ENCODE measurements at regions not wholly inside any gene's neighbourhood (a gene's known extent, or its start where the extent isn't known, plus 50 kb on each side); places are given as distances from the start of the nearest gene placed in this dataset.

DNA sequence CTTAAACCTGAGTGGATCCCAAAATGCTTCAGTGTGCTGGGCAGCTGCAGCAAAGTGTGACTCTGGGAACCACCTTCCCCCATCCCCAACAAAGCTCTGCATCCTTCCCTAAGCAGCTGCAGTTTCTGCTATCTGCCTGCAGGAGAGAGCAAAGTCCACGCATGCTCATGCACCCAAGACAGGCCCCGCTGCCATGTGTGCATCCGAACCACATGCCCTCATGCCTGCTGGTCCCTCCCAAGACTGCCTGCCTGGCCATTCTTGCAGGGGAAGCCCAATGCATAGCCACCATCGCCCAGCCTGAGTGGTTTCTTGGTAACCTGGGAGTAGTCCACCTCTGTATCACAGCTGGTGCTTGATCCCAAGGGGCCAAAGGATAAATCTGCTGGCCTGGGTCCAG, 94.3 kb upstream of the OLIG3 start:
- no peak overlapping the region for H3K27ac ChIP-seq
- H2AFZ ChIP-seq: no peak overlapping the region
- no peak overlapping the region for H3K4me2 ChIP-seq (ENCODE audit: low read length)
- H3K36me3 ChIP-seq (ENCODE audit: control insufficient read depth, insufficient read depth, low read length): no peaks in the 10 kb centered on the region
- TF ChIP-seq, protein P1, sequence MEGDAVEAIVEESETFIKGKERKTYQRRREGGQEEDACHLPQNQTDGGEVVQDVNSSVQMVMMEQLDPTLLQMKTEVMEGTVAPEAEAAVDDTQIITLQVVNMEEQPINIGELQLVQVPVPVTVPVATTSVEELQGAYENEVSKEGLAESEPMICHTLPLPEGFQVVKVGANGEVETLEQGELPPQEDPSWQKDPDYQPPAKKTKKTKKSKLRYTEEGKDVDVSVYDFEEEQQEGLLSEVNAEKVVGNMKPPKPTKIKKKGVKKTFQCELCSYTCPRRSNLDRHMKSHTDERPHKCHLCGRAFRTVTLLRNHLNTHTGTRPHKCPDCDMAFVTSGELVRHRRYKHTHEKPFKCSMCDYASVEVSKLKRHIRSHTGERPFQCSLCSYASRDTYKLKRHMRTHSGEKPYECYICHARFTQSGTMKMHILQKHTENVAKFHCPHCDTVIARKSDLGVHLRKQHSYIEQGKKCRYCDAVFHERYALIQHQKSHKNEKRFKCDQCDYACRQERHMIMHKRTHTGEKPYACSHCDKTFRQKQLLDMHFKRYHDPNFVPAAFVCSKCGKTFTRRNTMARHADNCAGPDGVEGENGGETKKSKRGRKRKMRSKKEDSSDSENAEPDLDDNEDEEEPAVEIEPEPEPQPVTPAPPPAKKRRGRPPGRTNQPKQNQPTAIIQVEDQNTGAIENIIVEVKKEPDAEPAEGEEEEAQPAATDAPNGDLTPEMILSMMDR (IDR thresholded peaks at IDR 0.05): no peak
- no peaks in the 10 kb centered on the region for H3K27me3 ChIP-seq (ENCODE audit: control insufficient read depth, insufficient read depth, low read length)
- H3K9me3 ChIP-seq (ENCODE audit: control insufficient read depth, low read length): peaks cover 4% of the 10 kb centered on the region
- H3K4me3 ChIP-seq (ENCODE audit: low read depth, low read length): no peak overlapping the region
- no peaks in the 10 kb centered on the region for H3K4me1 ChIP-seq
- H3K9ac ChIP-seq: no peak overlapping the region
- H3K79me2 ChIP-seq: no peaks in the 10 kb centered on the region

DNA sequence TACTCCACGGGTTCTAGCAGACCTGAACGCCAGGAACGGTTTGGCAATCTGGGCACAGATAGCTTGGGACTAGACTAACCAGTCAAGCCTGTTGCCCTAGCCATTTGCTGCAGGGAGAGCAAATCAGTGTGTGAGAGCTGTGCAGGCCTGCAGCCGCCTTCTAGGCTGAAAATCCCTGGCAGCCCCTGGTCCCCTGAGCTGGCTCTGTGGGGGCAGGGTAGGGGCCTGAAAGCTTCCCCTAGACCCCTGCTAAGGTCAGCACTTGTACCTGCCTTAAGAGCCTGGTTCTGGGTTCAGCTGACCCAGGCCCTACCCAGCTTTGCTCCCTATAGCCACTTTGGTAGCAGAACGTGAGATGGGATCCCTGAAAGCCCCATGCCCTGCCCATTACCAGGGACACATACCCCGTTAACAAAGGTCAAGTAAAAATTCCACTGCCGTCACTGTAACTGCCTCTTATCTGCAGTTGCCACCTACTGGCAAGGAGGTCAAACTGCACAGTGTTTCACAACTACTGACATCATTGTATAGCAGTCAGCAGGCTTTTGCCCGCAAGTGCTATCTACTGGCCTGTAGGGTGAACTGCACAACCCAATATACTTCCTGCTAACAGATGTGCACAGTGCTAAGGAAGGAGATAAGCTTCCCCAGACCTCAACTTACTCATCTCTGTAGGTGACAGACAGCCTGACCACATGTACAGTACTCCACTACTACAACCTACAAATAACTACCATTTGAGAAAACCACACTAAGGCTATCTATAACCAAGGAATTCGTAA, 95.1 kb upstream of the OLIG3 start:
- Histone ChIP-seq H3K36me3 (ENCODE audit: control insufficient read depth, insufficient read depth, low read length) (no peaks in the 10 kb centered on the region), H3K4me3 (ENCODE audit: low read depth, low read length) (no peak overlapping the region), H3K27me3 (ENCODE audit: control insufficient read depth, insufficient read depth, low read length) (no peaks in the 10 kb centered on the region), H3K79me2 (no peaks in the 10 kb centered on the region), H3K4me1 (no peaks in the 10 kb centered on the region), H3K4me2 (ENCODE audit: low read length) (no peak overlapping the region), H3K27ac (no peak overlapping the region), H2AFZ (no peak overlapping the region), H3K9me3 (ENCODE audit: control insufficient read depth, low read length) (peaks cover 4% of the 10 kb centered on the region), H3K9ac (no peak overlapping the region)
- TF ChIP-seq, protein P1 (IDR thresholded peaks at IDR 0.05): no peak

DNA sequence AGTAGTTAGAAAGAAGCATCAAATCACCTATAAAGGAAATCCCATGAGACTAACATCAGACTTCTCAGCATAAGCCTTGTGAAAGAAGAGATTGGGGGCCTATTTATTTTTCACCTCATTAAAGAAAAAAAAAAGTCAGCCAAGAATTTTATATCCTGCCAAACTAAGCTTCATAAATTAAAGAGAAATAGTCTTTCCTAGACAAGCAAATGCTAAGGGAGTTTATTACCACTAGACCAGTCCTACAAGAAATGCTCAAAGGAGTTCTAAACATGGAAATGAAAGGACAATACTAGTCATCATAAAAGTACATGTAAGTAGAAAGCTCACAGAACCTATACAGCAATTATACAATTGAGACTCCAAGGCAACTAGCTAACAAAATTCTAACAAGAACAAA, 96.5 kb upstream of the OLIG3 start:
- H3K27ac ChIP-seq: no peak overlapping the region
- H3K36me3 ChIP-seq (ENCODE audit: control insufficient read depth, insufficient read depth, low read length): no peaks in the 10 kb centered on the region
- H3K9me3 ChIP-seq (ENCODE audit: control insufficient read depth, low read length): peaks cover 4% of the 10 kb centered on the region
- no peak overlapping the region for H2AFZ ChIP-seq
- no peak overlapping the region for H3K9ac ChIP-seq
- no peaks in the 10 kb centered on the region for H3K4me1 ChIP-seq
- H3K79me2 ChIP-seq: no peaks in the 10 kb centered on the region
- H3K27me3 ChIP-seq (ENCODE audit: control insufficient read depth, insufficient read depth, low read length): no peaks in the 10 kb centered on the region
- no peak overlapping the region for H3K4me3 ChIP-seq (ENCODE audit: low read depth, low read length)
- no peak overlapping the region for H3K4me2 ChIP-seq (ENCODE audit: low read length)
- TF ChIP-seq, protein P1 (IDR thresholded peaks at IDR 0.05): no peak

DNA sequence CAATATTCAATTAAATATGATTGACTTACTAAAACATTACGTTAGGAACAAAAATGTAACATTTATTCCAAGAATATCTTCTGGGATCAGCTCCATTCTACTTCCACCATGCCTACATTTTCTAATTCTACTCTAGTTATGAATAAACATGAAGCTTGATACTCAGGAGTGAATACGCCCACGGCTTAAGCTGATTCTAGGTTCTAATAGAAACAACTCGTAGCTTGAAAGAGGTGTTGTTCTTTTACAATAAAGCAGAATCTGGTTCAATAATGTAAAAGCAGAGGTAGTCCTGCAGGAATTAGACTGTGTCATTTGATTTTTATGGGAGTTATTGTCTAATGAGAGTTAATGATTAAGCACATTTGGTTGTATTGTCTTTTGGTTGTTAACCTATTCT, 107.3 kb upstream of the OLIG3 start:
- TF ChIP-seq, protein P1 (IDR thresholded peaks at IDR 0.05): no peak
- Histone ChIP-seq H3K79me2 (no peaks in the 10 kb centered on the region), H3K4me1 (no peaks in the 10 kb centered on the region), H3K27ac (no peak overlapping the region), H3K4me2 (ENCODE audit: low read length) (no peak overlapping the region), H3K4me3 (ENCODE audit: low read depth, low read length) (no peak overlapping the region), H2AFZ (no peak overlapping the region), H3K36me3 (ENCODE audit: control insufficient read depth, insufficient read depth, low read length) (no peaks in the 10 kb centered on the region), H3K9me3 (ENCODE audit: control insufficient read depth, low read length) (no peaks in the 10 kb centered on the region), H3K27me3 (ENCODE audit: control insufficient read depth, insufficient read depth, low read length) (no peaks in the 10 kb centered on the region), H3K9ac (no peak overlapping the region)
